ENCODE measurements at regions not wholly inside any gene's neighbourhood (a gene's known extent, or its start where the extent isn't known, plus 50 kb on each side); places are given as distances from the start of the nearest gene placed in this dataset.

GRCh38 chr4:23333946-23334878, 555.6 kb downstream of the PPARGC1A start:
- peak in 1 of 6 experiments; percentile 0 for TF ChIP-seq CTCF (IDR thresholded peaks at IDR 0.05)
- no peak for TF ChIP-seq POLR2A (IDR thresholded peaks at IDR 0.05)
